CD14-positive monocyte (primary cell): ENCODE measurements at regions not wholly inside any gene's neighbourhood (a gene's known extent, or its start where the extent isn't known, plus 50 kb on each side); places are given as distances from the start of the nearest gene placed in this dataset.
"Not testable (repeated sequence)": the region's sequence is repeated elsewhere in the genome, so short reads cannot be mapped to it uniquely, and the experiment has no call there.

Experiments used
- DNase-seq, 3 donors: peaks; one replicate each; pipeline ENCODE4 v3.0.0-alpha.2; 2011 to 2022
- H2AFZ ChIP-seq: 2 replicates; pipeline ENCODE4 v1.6.0; 2012; ENCODE audit warnings: mild to moderate bottlenecking, low read depth, low read length, inconsistent platforms; ENCODE audit not compliant: insufficient read depth, poor library complexity, severe bottlenecking
- H3K27ac ChIP-seq, 2 donors: 1 replicate in 1 of 2; 2 replicates in 1 of 2; pipeline ENCODE4 v1.5.1; 2012 to 2013; ENCODE audit warnings: low read length in 2 of 2, control low read depth in 1 of 2, inconsistent platforms in 1 of 2, low read depth in 1 of 2, mild to moderate bottlenecking in 1 of 2
- H3K27me3 ChIP-seq, 2 donors: one replicate each; pipeline versions ENCODE4 v1.6.0 to v1.6.1; 2011 to 2013; ENCODE audit warnings: low read length in 2 of 2; ENCODE audit not compliant: control insufficient read depth in 2 of 2, insufficient read depth in 2 of 2
- H3K36me3 ChIP-seq, 2 donors: replicated peaks in 1 of 2; 1 replicate in 1 of 2; 2 replicates in 1 of 2; pipeline versions ENCODE4 v1.5.1 to v1.6.1; 2012 to 2013; ENCODE audit warnings: low read length in 2 of 2, control low read depth in 1 of 2, inconsistent platforms in 1 of 2, mild to moderate bottlenecking in 1 of 2; ENCODE audit not compliant: insufficient read depth in 2 of 2, control insufficient read depth in 1 of 2
- H3K4me1 ChIP-seq, 2 donors: 1 replicate in 1 of 2; 2 replicates in 1 of 2; pipeline versions ENCODE4 v1.5.1 to v1.6.1; 2012 to 2013; ENCODE audit warnings: low read length in 2 of 2, control low read depth in 1 of 2, inconsistent platforms in 1 of 2, mild to moderate bottlenecking in 1 of 2, moderate library complexity in 1 of 2; ENCODE audit not compliant: insufficient read depth in 2 of 2, control insufficient read depth in 1 of 2
- H3K4me2 ChIP-seq: replicated peaks from 2 replicates; pipeline ENCODE3; 2012; ENCODE audit warnings: low read length, moderate library complexity, mild to moderate bottlenecking; ENCODE audit not compliant: poor library complexity, severe bottlenecking; ENCODE audit errors: extremely low read depth
- H3K4me3 ChIP-seq, 3 experiments: fragments of 200-600 bp in 1 of 3; sonication (generic) in 1 of 3; replicated peaks in 1 of 3; 1 replicate in 2 of 3; 2 replicates in 1 of 3; pipeline ENCODE4 v1.5.1; 2011 to 2013; ENCODE audit warnings: low read length in 3 of 3, mild to moderate bottlenecking in 3 of 3, control low read depth in 2 of 3, low read depth in 2 of 3, inconsistent platforms in 1 of 3, moderate library complexity in 1 of 3
- H3K79me2 ChIP-seq: 2 replicates; pipeline ENCODE4 v1.6.0; 2012; ENCODE audit warnings: mild to moderate bottlenecking, control low read depth, inconsistent platforms, low read length, moderate library complexity; ENCODE audit not compliant: insufficient read depth
- H3K9ac ChIP-seq: 2 replicates; pipeline ENCODE4 v1.6.0; 2017; ENCODE audit warnings: low read length, mild to moderate bottlenecking; ENCODE audit not compliant: insufficient read depth, poor library complexity, severe bottlenecking
- H3K9me3 ChIP-seq, 2 donors: replicated peaks in 1 of 2; 1 replicate in 1 of 2; 2 replicates in 1 of 2; pipeline versions ENCODE4 v1.5.1 to v1.6.1; 2012 to 2013; ENCODE audit warnings: low read length in 2 of 2, control low read depth in 1 of 2; ENCODE audit not compliant: control insufficient read depth in 1 of 2, insufficient read depth in 1 of 2
- H4K20me1 ChIP-seq: 2 replicates; pipeline ENCODE4 v1.6.0; 2012; ENCODE audit warnings: mild to moderate bottlenecking, low read length, control low read depth, moderate library complexity; ENCODE audit not compliant: insufficient read depth
- H3K27ac Mint-ChIP-seq, 7 donors: one replicate each; pipeline ENCODE4 v1.8.0; 2020; ENCODE audit warnings: mild to moderate bottlenecking in 7 of 7, mixed read lengths in 7 of 7, moderate library complexity in 6 of 7, inconsistent platforms in 2 of 7
- H3K27me3 Mint-ChIP-seq, 3 donors: one replicate each; pipeline ENCODE4 v1.8.0; 2021 to 2022; ENCODE audit warnings: low read depth in 3 of 3, mild to moderate bottlenecking in 3 of 3, mixed read lengths in 3 of 3, moderate library complexity in 3 of 3, inconsistent platforms in 1 of 3
- H3K36me3 Mint-ChIP-seq, 2 donors: one replicate each; pipeline ENCODE4 v1.8.0; 2020; ENCODE audit warnings: mixed read lengths in 2 of 2, inconsistent platforms in 1 of 2, mild to moderate bottlenecking in 1 of 2
- H3K4me1 Mint-ChIP-seq: one replicate; pipeline ENCODE4 v1.8.0; 2020; ENCODE audit warnings: mild to moderate bottlenecking, mixed read lengths
- H3K4me3 Mint-ChIP-seq, 2 donors: one replicate each; pipeline ENCODE4 v1.8.0; 2020; ENCODE audit warnings: mild to moderate bottlenecking in 2 of 2, mixed read lengths in 2 of 2, moderate library complexity in 1 of 2
- H3K9me3 Mint-ChIP-seq, 7 donors: one replicate each; pipeline ENCODE4 v1.8.0; 2020 to 2022; ENCODE audit warnings: mixed read lengths in 7 of 7, mild to moderate bottlenecking in 6 of 7, moderate library complexity in 6 of 7, inconsistent platforms in 2 of 7
- CTCF ChIP-seq: fragments of 200-600 bp; IDR thresholded peaks from one replicate; pipeline ENCODE4 v1.8.0; 2022; ENCODE audit warnings: antibody characterized with exemption, mild to moderate bottlenecking
- WGBS: methylation state at CpG from one replicate; pipeline ENCODE4 v1.1.5; 2013; ENCODE audit warnings: missing lambda C conversion rate; ENCODE audit not compliant: insufficient coverage; 5-methylcytosine and 5-hydroxymethylcytosine counted together
- intact Hi-C, 2 donors: fragments of 100-400 bp; cut with micrococcal nuclease; formaldehyde crosslinking; loops; one replicate each; pipeline versions ENCODE4 v1.15.0 to v1.15.1; 2023

- intact Hi-C loops: not testable (repeated sequence)
Observed at GRCh38 chr20:29871816-29872215, 1385.6 kb upstream of the DEFB115 start.

GRCh38 chr20:29873946-29874345 lies 1383.5 kb upstream of the DEFB115 start:
- Mint-ChIP-seq H3K36me3 (no peaks in the 10 kb centered on the region), H3K27ac (no peak overlapping the region), H3K9me3 (peaks cover 41 to 66% (median 52%) of the 10 kb centered on the region in 7 donors), H3K4me1 (no peaks in the 10 kb centered on the region), H3K4me3 (no peak overlapping the region), H3K27me3 (peaks cover 0 to 7% (median 0%) of the 10 kb centered on the region in 3 donors)
- Histone ChIP-seq H3K9me3 (peaks cover 58 to 59% of the 10 kb centered on the region in 2 donors), H3K4me2 (no peak overlapping the region), H3K27me3 (no peaks in the 10 kb centered on the region), H3K9ac (peak overlapping the region; percentile 58), H4K20me1 (no peaks in the 10 kb centered on the region), H3K4me3 (peak overlapping the region; percentile 22 to 50 (median 31)), H2AFZ (no peak overlapping the region), H3K4me1 (no peaks in the 10 kb centered on the region), H3K79me2 (no peaks in the 10 kb centered on the region), H3K36me3 (no peaks in the 10 kb centered on the region), H3K27ac (peak overlapping the region; percentile 46 to 51)
- peak; percentile 41 to 60 (median 54) for DNase-seq
- intact Hi-C loops: no loop called here
- TF ChIP-seq CTCF: no peak
- 57% methylated on average over 14 of the region's 28 CpGs for WGBS

More at GRCh38 chr20:29871816-29872215, 1385.6 kb upstream of the DEFB115 start:
- not testable (repeated sequence) for H3K4me1 ChIP-seq, H3K4me3 ChIP-seq, H3K79me2 ChIP-seq, H3K4me1 Mint-ChIP-seq, H3K9ac ChIP-seq, H3K36me3 Mint-ChIP-seq, H3K4me2 ChIP-seq, H3K27me3 ChIP-seq, H3K36me3 ChIP-seq, H2AFZ ChIP-seq, H4K20me1 ChIP-seq, H3K27ac ChIP-seq, H3K27me3 Mint-ChIP-seq, H3K27ac Mint-ChIP-seq, DNase-seq, H3K4me3 Mint-ChIP-seq
- 76% methylated on average over 2 of the region's 2 CpGs for WGBS
- peaks cover 33 to 53% (median 35%) of the 10 kb centered on the region in 7 donors for H3K9me3 Mint-ChIP-seq
- peaks cover 44 to 54% of the 10 kb centered on the region in 2 donors for H3K9me3 ChIP-seq
